Stimulated activated CD8-positive, alpha-beta memory T cell treated with anti-CD3 and anti-CD28 coated beads, Interleukin-7, amount 100 ng/mL, for 4 hours (primary cell): ENCODE measurements at regions not wholly inside any gene's neighbourhood (a gene's known extent, or its start where the extent isn't known, plus 50 kb on each side); places are given as distances from the start of the nearest gene placed in this dataset.

Experiments
- DNase-seq, 2 donors: peaks; one replicate each; pipeline ENCODE4 v3.0.0-alpha.2; 2020; ENCODE audit warnings: low read depth in 2 of 2

DNA sequence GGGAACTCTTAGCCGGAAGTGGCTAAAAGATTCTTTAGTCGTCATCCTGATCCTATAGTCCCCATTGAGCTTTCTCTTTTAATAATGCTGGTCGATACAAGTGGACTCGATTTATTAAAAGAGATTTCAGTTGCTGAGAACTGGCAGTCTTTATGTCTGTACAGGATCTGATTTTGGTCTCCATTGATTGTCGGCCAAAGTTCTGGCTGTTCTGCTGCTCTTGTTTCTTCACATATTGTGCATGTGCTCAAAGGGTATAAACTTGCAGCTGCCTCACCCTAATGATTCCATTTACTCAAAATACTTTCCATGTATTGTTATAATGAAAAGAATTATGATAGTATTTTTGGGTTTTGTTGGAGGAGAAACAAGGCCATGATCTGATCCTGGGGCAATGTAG is 100.7 kb upstream of the CTTNBP2 start:
- DNase-seq: no peak

DNA sequence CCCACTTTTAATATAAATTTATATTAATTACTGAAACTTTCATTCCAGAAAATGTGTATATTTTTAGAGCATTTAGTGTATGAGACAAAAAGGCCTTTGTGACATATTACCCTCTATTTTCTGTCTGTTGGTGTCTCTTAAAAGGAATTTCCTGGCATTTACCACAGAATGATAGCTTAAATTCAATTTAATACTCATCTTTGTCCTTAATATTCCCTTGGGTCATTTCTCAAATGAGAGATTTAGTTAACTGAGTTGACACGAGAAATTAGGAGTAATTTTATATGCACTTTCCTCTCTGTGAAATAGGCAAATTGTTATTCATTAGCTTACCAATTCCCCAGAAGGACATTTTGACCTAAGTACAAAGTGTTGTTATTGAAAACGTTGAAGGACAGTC is 101.7 kb upstream of the CTTNBP2 start:
- no peak for DNase-seq

DNA sequence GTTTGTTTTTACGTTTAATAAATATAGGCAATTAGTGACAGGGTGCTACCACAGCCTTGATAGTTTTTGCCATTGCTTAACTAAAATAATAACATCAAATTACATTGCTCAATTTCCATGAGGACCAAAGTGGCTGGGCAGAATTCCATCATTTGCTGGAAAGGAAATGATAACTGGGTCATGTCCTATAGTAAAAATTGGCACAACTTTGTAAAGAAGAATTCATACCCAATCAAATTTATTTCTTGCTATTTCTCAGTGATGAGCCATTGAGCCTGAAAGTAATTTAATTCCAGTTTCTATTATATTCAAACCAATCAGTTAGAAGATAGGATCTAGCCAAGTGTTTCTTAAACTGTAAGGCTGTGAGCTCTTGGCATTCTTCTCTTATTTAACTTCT is 102.2 kb upstream of the CTTNBP2 start:
- DNase-seq: no peak

DNA sequence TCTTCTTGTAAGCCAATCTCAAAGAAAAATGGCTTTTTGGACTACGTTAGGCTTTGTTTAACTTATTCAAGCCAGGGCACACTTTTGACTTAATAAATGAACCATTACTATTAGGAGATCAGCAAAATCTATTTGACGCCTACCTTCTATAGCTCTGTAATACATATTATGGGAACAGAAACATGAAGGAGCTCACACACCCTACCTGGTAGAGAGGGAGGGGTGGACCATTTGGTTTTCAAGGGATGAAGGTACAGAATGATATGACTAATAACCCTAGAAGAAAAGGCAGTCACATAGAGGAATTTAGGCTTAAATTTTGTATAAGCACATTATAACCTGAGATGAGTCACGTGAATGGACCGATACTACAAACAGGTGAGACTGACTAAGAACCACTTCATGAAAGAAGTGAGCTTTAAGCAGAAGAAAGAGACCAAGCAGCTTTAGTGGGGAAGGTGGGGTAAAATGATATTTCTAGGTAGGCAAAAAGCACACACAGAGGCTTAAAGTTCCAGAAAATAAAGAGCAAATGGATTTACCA is 106.8 kb upstream of the CTTNBP2 start:
- no peak for DNase-seq

DNA sequence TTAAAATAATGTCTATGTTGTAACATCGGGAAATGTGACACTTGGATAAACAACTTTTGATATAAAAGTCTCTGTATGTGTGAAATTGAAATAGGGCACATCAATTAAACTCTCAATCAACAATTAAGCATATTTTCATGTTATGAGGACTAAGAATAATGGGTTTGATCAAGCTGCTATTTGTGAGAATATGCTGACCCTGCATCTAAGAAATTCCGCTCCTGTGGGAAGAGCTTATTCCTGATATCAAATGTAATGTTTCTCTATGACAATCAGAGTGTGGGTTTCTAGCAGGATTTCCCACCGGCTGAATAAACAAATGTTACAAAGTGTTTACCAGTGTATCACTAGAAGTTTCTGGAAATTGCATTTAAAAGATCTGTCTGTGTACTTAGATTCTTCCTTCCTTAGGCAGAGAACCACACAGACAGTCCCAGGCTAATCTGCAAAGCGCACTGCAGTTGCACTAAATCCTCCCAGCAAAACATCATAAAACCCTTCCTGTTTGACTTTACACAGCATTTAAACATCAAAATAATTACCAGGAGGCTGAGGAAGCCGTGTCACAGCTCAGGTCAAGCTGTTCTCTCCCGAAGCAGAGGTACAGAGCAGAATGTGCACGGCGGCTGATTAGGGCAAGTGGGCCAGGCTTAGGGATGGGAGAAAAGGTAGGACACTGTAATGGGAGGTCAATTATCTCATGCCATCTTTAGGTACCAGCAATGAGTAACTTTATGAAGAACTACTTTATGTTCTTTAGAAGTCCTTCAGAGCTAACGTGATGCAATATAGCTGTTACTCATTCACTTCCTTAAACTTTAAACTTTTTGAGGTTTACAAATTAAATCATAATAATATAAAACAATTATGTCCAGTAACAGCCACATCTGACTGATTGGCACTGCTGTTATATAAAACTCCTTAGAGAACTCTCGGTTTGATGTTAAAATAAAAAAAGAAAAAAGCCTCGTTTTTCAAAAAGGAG is 109.1 kb upstream of the CTTNBP2 start:
- DNase-seq: no peak

DNA sequence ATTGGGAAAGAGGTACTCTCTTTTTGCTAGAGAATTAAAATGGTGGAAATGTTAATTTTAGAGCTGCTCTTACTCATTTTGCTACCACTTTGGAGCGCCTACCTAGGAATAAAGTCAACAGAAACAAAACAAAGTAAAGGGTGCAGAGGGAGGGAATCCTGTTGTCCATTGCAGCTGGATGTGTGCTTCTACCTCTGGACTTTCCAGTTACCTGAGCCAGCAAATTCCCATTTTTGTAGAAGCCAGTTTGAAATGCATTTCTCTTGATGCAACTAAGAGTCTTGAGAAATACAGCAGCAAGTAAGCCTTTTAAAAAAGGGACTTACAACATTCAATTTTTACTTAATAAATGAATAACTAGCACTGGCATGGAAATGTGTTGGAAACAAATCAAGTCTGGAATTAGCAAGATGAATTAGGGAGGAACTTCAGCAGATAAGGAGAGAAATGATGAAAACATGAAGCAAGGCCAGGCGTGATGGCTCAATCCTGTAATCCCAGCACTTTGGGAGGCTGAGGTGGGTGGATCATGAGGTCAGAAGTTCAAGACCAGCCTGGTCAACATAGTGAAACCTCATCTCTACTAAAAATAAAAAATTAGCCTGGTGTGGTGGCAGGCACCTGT is 113.5 kb upstream of the CTTNBP2 start:
- no peak for DNase-seq

DNA sequence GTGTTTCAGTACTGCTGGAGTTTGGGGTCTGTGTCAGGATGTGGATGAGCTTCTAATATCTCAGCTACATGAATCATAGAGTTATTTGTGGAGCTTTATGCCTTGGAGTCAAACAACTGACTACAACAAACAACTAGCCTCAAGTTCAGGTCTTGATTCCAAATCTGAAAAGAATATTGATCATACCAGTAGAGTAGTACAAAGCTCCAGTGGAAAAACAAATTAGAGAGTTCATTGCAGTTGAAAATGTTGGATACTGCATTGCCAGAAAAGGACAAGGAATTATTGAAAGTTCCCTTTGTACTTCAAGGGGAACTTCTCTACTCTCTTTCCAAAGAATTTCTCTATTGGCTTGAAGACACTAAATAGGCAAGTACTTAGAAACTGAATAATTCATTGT is 117.6 kb upstream of the CTTNBP2 start:
- no peak for DNase-seq

DNA sequence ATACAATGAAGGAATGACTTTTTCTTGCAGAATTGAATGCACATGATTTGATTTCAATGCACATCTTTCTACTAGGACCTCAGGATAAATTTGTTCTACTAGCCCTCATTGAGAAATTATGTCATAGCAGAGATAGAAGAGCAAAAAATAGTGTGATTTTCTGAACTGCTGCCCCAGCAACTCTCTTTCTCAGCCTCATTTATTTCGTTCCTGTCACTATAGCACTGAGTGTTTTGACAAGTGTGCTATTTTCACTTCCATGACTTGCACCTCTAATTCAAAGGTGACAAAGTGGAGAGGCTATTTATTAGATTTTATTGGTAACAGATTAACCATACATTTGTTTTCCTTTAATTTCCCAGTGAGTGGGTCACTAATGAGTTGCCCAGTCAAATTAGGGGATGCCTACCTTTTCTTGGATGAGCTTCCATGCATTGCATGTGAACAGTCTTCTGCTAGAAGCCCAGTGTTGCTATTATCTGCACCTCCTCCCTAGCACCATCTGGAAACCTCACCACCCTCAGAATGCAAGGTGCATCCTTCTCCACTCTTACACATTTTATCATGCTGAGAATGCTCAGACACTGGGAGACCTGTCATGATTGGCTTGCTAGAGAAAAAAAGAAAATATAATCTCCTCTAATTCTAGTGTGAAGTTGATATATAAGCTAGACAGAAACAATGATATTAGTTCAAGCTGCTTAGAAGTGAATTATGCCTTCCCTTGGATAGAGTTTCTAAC is 119.6 kb upstream of the CTTNBP2 start:
- DNase-seq: no peak

DNA sequence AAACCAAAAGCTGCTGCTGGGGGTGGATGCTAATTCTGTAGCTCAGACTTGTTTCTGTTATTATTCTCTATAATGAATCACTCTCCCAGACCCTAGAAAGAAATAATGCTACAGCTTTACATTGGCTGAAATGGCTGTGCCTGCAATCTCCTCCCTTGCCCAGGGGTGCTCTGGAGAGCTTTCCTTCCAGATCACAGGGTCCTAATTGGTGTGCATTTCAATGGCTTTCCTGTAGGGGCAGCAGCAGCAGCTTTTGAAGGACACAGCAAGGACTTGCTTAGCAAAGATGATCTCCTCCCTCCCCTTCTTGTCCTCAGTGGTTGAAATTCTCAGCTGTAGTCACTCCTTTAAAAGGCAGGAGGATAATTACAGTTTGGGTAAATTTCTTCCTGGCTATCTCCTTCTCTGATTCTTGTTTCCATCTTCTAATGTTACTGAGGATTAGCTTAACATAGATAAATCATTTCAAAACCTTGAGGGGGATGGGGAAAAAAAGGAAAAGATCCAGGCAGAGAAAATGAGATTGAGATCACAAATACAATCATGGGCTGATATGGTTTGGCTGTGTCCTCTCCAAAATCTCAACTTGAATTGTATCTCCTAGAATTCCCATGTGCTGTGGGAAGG is 120.2 kb upstream of the CTTNBP2 start:
- no peak for DNase-seq

DNA sequence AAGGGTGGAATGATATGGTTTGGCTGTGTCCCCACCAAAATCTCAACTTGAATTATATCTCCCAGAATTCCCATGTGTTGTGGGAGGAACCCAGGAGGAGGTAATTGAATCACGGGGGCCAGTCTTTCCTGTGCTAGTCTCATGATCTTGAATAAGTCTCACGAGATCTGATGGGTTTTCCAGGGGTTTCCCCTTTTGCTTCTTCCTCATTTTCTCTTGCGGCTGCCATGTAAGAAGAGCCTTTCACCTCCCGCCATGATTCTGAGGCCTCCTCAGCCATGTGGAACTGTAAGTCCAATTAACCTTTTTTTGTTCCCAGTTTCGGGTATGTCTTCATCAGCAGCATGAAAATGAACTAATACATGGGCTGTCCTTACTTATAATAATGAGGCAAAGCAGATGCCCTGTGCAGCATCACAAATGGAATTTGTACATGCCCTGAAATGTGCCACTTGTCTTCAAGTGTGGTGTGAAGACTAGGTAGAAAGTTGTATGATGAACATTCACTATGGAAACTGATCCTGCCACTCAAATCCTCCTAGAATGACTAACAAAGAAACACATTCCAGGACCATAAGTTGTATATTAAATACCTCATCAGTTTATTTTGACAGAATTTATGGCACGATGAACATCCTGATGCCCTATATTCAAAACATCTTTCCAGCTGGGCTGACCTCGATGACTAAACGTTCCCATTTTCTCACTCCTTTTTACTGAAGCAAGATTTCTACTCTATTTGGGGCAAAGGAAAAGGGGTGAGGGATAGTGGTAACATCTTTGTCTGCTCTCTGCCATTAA is 122.8 kb upstream of the CTTNBP2 start:
- no peak for DNase-seq

DNA sequence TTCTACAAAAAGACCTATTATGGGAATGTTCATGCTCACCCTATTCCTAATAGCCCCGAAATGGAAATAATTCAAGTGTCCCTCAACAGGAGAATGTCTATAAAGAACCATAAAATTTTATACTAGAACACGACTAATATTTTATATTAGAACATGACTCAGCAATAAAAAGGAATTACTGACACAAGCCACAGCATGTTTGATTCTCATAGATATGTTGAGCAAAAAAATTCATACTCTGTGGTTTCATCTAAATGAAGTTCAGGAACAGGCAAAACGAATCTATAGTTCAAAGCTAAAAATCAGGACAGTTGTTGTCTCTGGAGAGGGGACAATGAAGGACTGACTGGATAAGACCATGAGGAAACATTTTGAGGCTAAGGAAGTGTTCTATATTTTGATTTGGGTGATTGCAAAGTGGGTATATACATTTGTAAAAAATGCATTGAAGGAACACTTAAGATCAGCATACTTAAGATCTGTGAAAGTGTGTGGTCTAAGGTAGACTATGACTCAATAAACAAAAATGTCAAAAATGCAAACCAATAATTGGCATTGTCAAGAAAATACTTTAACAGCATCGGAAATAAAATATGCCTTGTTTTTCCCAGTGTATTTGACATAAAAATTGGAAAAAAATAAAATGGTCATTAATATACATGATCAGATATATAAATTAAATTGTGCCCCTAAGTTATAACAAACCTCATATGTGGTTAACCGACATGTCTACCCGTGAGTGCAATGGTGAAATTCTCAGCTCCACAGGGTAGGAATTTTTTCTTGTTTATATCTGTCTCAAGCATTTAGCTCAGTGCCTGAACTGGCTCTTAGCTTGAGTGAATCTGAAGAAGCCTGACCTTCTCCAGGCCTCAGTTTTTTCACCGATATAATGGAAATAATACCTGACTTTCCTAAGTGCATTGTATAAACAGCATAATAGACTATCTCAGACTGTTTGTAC is 124.9 kb upstream of the CTTNBP2 start:
- DNase-seq: no peak

DNA sequence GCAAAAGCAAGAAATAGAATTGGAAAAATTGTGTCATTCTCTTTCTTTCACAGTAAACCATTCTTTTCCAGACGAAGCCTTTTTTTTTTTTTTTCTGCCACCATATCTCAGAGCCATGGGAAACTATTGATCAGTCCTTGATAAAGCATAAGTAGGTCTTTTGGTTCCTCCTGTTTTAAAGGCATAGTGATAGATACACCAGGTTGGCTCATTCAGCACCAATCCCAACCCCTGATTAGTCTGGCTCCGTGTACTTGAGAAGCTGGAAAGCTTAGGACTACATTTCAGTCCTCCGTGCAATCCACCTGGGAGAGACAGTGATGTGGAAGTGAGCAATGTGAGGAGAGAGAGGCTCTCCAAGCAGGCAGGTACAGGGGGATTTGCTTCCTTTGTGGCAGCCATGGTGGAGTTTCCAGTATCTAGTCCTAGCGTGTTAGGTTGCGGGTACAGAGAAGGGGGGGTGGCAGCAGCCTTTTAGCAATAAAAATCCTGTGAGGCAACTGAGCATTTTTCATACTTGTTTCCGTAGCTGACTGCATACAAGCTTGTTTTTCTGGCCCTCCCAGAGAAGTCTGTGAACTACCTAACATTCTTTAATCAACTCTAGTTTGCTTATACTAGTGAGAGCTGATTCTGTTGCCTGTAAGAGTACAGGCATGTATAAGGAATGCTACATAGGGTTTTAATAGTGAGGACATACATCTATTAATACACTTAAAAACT is 127.4 kb upstream of the CTTNBP2 start:
- DNase-seq: no peak

DNA sequence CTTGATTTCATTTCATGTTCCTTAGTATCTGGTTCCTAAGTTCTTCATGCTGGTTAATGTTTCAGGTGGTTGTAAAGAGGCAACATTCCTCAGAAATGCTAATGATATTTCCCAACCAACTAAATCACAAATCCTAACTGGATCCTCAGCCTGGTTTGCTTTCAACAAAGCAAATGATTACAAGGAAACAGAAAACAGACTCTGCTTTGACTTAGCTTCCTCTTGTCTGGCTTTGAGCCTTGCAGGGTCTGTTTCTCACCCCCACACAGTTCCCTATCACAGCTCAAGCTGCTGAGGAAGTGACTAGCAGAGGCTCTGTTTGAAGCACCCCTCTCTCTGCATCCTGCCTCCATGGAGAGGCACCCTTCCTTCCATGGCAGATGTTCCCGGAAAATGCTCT is 130.2 kb upstream of the CTTNBP2 start:
- no peak for DNase-seq

DNA sequence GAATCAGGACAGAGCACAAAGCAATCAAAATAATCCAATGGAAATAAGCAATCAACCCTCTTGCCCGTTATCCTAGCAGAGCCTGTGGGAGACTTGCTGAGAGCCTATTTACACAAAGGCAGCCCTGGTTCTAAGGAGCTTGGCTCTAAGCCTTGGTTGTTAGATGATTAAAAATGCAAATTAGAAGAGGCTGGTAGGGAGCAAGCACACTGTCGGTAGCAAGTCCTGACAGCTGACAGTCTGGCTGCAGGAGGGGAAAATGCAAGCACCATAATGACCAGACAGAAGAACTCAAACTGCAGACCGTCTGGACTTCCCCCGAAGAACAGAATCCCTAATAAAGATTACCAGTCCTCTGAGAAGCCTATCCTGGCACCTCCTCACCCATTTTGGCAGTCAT is 131.8 kb upstream of the CTTNBP2 start:
- no peak for DNase-seq

DNA sequence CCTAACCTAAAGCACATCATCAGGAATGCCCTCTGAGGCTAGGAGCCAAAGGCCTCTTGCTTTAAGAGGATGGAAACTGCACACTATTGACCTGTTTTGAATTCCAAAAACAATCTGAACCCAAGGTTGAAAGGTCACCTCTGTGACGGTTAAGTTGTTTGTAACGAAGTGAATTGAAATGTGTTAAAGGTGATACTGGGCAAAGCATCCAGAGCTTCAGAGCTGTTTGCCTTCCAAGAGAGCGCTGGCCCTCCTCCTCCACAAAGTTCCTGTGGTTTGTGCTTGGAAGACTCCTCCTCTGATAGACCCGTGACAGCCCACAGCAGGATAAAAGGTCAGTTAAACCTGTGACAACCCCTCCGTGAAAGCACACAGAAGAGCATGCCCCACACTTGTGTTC is 133.7 kb upstream of the CTTNBP2 start:
- DNase-seq: no peak

DNA sequence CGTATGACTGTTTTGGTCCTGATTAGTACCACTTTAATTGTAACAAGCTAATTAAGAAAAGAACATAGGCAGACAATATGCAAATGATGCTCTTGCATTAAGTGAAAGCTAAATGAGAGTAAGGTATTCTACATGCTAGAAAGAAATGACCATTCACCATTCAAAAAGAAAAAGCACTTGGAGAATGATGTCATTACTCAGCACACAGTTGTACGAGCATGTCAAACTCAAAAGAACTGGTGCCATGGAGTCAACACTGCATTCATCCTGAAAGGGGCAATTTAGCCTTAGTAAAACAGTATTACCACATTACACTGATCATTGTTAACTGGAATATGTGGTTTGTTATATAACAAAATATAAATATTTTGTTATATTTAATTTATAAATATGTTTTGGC is 136.2 kb upstream of the CTTNBP2 start:
- DNase-seq: no peak

DNA sequence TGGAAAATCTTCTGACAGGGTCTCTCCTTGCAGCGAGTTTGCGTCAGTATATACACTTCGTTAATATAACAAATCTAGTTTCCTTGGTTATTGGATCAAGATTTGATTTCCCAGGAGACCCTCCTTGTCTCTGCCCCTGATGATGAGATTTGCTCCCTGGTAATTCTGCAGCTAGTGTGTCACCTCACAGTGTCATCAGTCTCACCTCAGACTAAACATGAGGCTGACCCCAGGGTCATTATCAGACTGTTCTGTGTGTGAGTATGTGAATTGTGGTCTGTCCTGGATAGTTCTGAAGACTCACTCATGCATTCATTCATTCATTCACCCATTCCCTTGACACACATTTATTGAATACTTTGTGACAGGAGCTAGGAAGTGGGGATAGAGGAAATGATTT is 138.4 kb upstream of the CTTNBP2 start:
- no peak for DNase-seq

DNA sequence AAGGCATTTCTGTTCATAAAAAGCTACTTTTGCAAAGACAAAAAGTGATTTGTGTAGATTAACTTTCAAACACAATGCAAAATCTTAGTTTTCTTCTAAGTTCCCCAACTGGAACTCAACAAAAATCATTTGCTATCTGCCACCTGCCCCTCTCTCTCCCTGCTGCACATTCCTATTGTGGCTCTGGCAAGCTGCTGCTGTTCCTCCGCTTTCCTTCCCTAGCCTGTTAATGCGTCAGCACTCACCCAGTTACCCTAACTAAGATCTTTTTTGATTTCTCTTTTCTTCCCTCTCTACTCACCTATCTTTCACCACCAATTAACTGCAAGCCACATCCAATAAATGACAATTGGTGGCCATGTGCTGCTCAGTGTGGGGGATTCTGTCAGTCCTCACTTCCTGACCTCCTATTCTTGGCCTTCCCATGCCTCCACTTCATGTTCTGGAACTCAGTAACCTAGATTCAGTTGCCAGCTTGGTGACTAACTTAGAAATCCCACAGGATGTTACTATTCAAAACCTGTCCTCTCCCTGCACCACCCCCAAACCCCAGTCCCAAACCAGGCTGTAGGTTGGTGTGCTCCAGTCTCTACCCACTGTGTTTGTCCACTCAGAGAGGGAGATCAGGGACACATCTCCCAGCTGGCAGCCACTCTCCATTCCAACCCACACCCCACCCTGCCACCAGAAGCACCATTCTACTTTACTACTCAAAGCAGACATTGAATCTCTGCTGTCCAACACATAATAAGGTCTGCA is 140.2 kb upstream of the CTTNBP2 start:
- DNase-seq: no peak
